GM18951 (cell line): ENCODE measurements at regions not wholly inside any gene's neighbourhood (a gene's known extent, or its start where the extent isn't known, plus 50 kb on each side); places are given as distances from the start of the nearest gene placed in this dataset.

ENCODE experiments used
- POLR2A ChIP-seq: IDR thresholded peaks from 4 replicates; pipeline ENCODE4 v1.6.1; 2011; ENCODE audit warnings: mild to moderate bottlenecking; ENCODE audit not compliant: insufficient read length, insufficient read depth; ENCODE audit errors: extremely low read depth
- in situ Hi-C: fragments of 300-500 bp; cut with MboI; formaldehyde crosslinking; loops from one replicate; pipeline ENCODE4 v1.12.0; 2022; ENCODE audit warnings: low sequenced_read_pairs, mixed read lengths, inconsistent platforms; ENCODE audit not compliant: unreplicated experiment

- TF ChIP-seq POLR2A, result no peak
- in situ Hi-C loops, result no loop called here
These were observed 49.8 kb upstream of the FCN1 start for GRCh38 chr9:134967547-134967930.

GRCh38 chr9:134968011-134968822 is 50.5 kb upstream of the FCN1 start:
- no peak for TF ChIP-seq POLR2A
- in situ Hi-C loops, result no loop called here

GRCh38 chr9:134968823-134969090 is 51.0 kb upstream of the FCN1 start:
- no peak for TF ChIP-seq POLR2A
- in situ Hi-C loops, result no loop called here

- in situ Hi-C loops, result no loop called here
- TF ChIP-seq POLR2A, result no peak
These were observed 51.7 kb upstream of the FCN1 start for GRCh38 chr9:134969156-134970045.

- TF ChIP-seq POLR2A, result no peak
These were observed 52.5 kb upstream of the FCN1 start for GRCh38 chr9:134970198-134970597.

GRCh38 chr9:134970719-134971118 is 53.0 kb upstream of the FCN1 start:
- in situ Hi-C loops, result no loop called here
- TF ChIP-seq POLR2A, result no peak

More at GRCh38 chr9:134970198-134970597, 52.5 kb upstream of the FCN1 start:
- in situ Hi-C loops, result no loop called here

GRCh38 chr9:134971196-134971595 is 53.5 kb upstream of the FCN1 start:
- in situ Hi-C loops, result no loop called here

GRCh38 chr9:134971696-134972095 is 54.0 kb upstream of the FCN1 start:
- in situ Hi-C loops, result no loop called here
- TF ChIP-seq POLR2A, result no peak

More at GRCh38 chr9:134971196-134971595, 53.5 kb upstream of the FCN1 start:
- no peak for TF ChIP-seq POLR2A

- TF ChIP-seq POLR2A, result no peak
- in situ Hi-C loops, result no loop called here
These were observed 54.4 kb upstream of the FCN1 start for GRCh38 chr9:134972140-134972539.

GRCh38 chr9:134975253-134975652 is 57.5 kb upstream of the FCN1 start:
- no peak for TF ChIP-seq POLR2A
- in situ Hi-C loops, result loop anchor here (25.0 kb wide), 1 partner anchor 488 kb away; no protein-coding TSS in a partner anchor

- no peak for TF ChIP-seq POLR2A
- in situ Hi-C loops, result loop anchor here (25.0 kb wide), 1 partner anchor 489 kb away; no protein-coding TSS in a partner anchor
These were observed 58.7 kb upstream of the FCN1 start for GRCh38 chr9:134976403-134976802.

- in situ Hi-C loops, result loop anchor here (25.0 kb wide), 1 partner anchor 491 kb away; no protein-coding TSS in a partner anchor
- no peak for TF ChIP-seq POLR2A
These were observed 60.6 kb upstream of the FCN1 start for GRCh38 chr9:134978272-134978671.

- in situ Hi-C loops, result loop anchor here (10.0 to 25.0 kb wide), 2 partner anchors 286 to 493 kb away; no protein-coding TSS in a partner anchor
- no peak for TF ChIP-seq POLR2A
These were observed 62.8 kb upstream of the FCN1 start for GRCh38 chr9:134980516-134980915.
